Caco-2 (cell line): ENCODE measurements at regions not wholly inside any gene's neighbourhood (a gene's known extent, or its start where the extent isn't known, plus 50 kb on each side); places are given as distances from the start of the nearest gene placed in this dataset.

ENCODE experiments used
- BruUV-seq: library from RNA; stranded (reverse); fragments of 400-500 nt; replicated peaks from 2 replicates; lab custom pipeline; 2021; lab: Mats Ljungman, UMichigan
- CTCF ChIA-PET: fragments of 300-600 bp; sonication (Branson Sonifier 250); formaldehyde crosslinking; loops from one replicate; lab custom pipeline; 2022; ENCODE audit warnings: antibody characterized with exemption; lab: Charles Lee
- POLR2A ChIA-PET: fragments of 300-600 bp; sonication (Branson Sonifier 250); formaldehyde crosslinking; loops from one replicate; lab custom pipeline; 2022; ENCODE audit warnings: antibody characterized with exemption; lab: Charles Lee
- DNase-seq, 2 experiments: peaks; one replicate each; pipeline versions ENCODE4 v3.0.0 to v3.0.0-alpha.2; 2020 to 2022
- H3K27me3 ChIP-seq: replicated peaks from 2 replicates; pipeline ENCODE4 v1.6.0; 2011; ENCODE audit warnings: low read length; ENCODE audit not compliant: control insufficient read depth, insufficient read depth
- H3K36me3 ChIP-seq: 2 replicates; pipeline ENCODE4 v1.5.1; 2011; ENCODE audit warnings: low read length; ENCODE audit not compliant: control insufficient read depth, insufficient read depth
- H3K4me1 ChIP-seq: fragments of 250-450 bp; sonication (Bioruptor Pico); 2 replicates; pipeline ENCODE4 v1.5.1; 2020; ENCODE audit warnings: mild to moderate bottlenecking
- H3K4me3 ChIP-seq: 2 replicates; pipeline ENCODE4 v1.5.1; 2011; ENCODE audit warnings: low read depth, mild to moderate bottlenecking, control low read depth, low read length
- H3K9me3 ChIP-seq: fragments of 250-450 bp; sonication (Bioruptor Pico); 2 replicates; pipeline ENCODE4 v1.5.1; 2020; ENCODE audit warnings: mild to moderate bottlenecking, moderate library complexity
- H3K27ac Mint-ChIP-seq: one replicate; pipeline ENCODE4 v1.8.0; 2022; ENCODE audit warnings: mixed read lengths; ENCODE audit not compliant: unreplicated experiment
- H3K27me3 Mint-ChIP-seq: one replicate; pipeline ENCODE4 v1.8.0; 2022; ENCODE audit warnings: mixed read lengths; ENCODE audit not compliant: insufficient read depth, unreplicated experiment
- H3K36me3 Mint-ChIP-seq: one replicate; pipeline ENCODE4 v1.8.0; 2022; ENCODE audit warnings: mild to moderate bottlenecking, mixed read lengths; ENCODE audit not compliant: insufficient read depth, unreplicated experiment
- H3K4me1 Mint-ChIP-seq: one replicate; pipeline ENCODE4 v1.8.0; 2022; ENCODE audit warnings: low read depth, mixed read lengths; ENCODE audit not compliant: unreplicated experiment
- H3K4me3 Mint-ChIP-seq: one replicate; pipeline ENCODE4 v1.8.0; 2022; ENCODE audit warnings: mild to moderate bottlenecking, moderate library complexity, mixed read lengths; ENCODE audit not compliant: unreplicated experiment
- H3K9me3 Mint-ChIP-seq: one replicate; pipeline ENCODE4 v1.8.0; 2022; ENCODE audit warnings: mixed read lengths; ENCODE audit not compliant: unreplicated experiment
- CTCF ChIP-seq, 2 experiments: fragments of 200-600 bp in 1 of 2; IDR thresholded peaks; 1 replicate in 1 of 2; 2 replicates in 1 of 2; pipeline versions ENCODE4 v1.5.1 to v1.8.0; 2011 to 2022; ENCODE audit warnings: antibody characterized with exemption in 1 of 2, control low read depth in 1 of 2, inconsistent platforms in 1 of 2, low read depth in 1 of 2, low read length in 1 of 2, mild to moderate bottlenecking in 1 of 2, moderate library complexity in 1 of 2; ENCODE audit not compliant: insufficient read depth in 1 of 2, severe bottlenecking in 1 of 2, unreplicated experiment in 1 of 2
- intact Hi-C: fragments of 100-400 bp; cut with micrococcal nuclease; formaldehyde crosslinking; loops from one replicate; pipeline ENCODE4 v1.10.0; 2022; ENCODE audit not compliant: unreplicated experiment

DNA sequence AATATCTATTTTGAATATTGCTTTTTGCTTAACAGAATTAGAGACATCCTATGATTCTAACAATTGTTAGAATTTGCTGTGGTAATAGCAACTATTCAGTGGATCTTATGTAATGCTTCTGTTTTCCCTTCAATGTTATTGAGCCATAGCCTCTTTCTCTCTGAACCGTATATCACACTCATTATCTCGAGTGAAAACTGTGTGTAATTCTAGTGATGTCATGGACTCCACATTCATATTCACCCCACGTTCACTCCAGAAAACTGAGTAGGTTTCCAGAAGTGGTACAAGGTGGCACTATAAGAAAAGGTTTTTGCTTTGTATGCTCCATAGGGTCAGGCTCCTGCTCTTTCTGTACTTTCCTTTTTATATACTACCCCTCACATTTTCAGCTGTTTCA lies 534.3 kb upstream of the PABPC4L start:
- BruUV-seq = no TSS peak
- Histone ChIP-seq H3K27me3 (no peaks in the 10 kb centered on the region), H3K9me3 (no peaks in the 10 kb centered on the region; the same call in 1 of the 2 replicates), H3K4me3 (no peak overlapping the region), H3K36me3 (no peaks in the 10 kb centered on the region), H3K4me1 (no peaks in the 10 kb centered on the region)
- no peak for TF ChIP-seq CTCF (IDR thresholded peaks at IDR 0.05; ENCODE audit: insufficient read depth in 1 of 2, low read depth in 1 of 2, low read length in 1 of 2, severe bottlenecking in 1 of 2, unreplicated experiment in 1 of 2)
- H3K36me3 Mint-ChIP-seq = no peaks in the 10 kb centered on the region
- H3K4me3 Mint-ChIP-seq = no peak overlapping the region
- no peaks in the 10 kb centered on the region for H3K27me3 Mint-ChIP-seq
- H3K4me1 Mint-ChIP-seq = no peaks in the 10 kb centered on the region
- H3K9me3 Mint-ChIP-seq = peaks cover 20% of the 10 kb centered on the region
- DNase-seq = no peak
- H3K27ac Mint-ChIP-seq = no peak overlapping the region
- POLR2A ChIA-PET = no interaction called here
- CTCF ChIA-PET = interaction anchor here (0.5 kb wide), 1 partner anchor 11 kb away, joined by 3 read pairs; no protein-coding TSS in a partner anchor
- intact Hi-C loops = no loop called here

- Mint-ChIP-seq H3K9me3 (peaks cover 12% of the 10 kb centered on the region), H3K4me1 (no peaks in the 10 kb centered on the region), H3K4me3 (no peak overlapping the region), H3K36me3 (no peaks in the 10 kb centered on the region), H3K27ac (no peak overlapping the region), H3K27me3 (no peaks in the 10 kb centered on the region)
- Histone ChIP-seq H3K4me1 (no peaks in the 10 kb centered on the region), H3K36me3 (no peaks in the 10 kb centered on the region), H3K27me3 (no peaks in the 10 kb centered on the region), H3K9me3 (no peaks in the 10 kb centered on the region), H3K4me3 (no peak overlapping the region)
- ChIA-PET POLR2A (no interaction called here), CTCF (no interaction called here)
- BruUV-seq = no TSS peak
- TF ChIP-seq CTCF (IDR thresholded peaks at IDR 0.05; ENCODE audit: insufficient read depth in 1 of 2, low read depth in 1 of 2, low read length in 1 of 2, severe bottlenecking in 1 of 2, unreplicated experiment in 1 of 2) = no peak
- no peak for DNase-seq
- intact Hi-C loops = no loop called here
Observed at GRCh38 chr4:134727696-134728095, 526.1 kb upstream of the PABPC4L start.

- Mint-ChIP-seq H3K9me3 (no peaks in the 10 kb centered on the region), H3K4me3 (no peak overlapping the region), H3K27me3 (no peaks in the 10 kb centered on the region), H3K36me3 (no peaks in the 10 kb centered on the region), H3K4me1 (no peaks in the 10 kb centered on the region), H3K27ac (no peak overlapping the region)
- Histone ChIP-seq H3K27me3 (no peaks in the 10 kb centered on the region), H3K4me3 (no peak overlapping the region), H3K9me3 (no peaks in the 10 kb centered on the region), H3K4me1 (no peaks in the 10 kb centered on the region), H3K36me3 (no peaks in the 10 kb centered on the region)
- intact Hi-C loops = no loop called here
- BruUV-seq = no TSS peak
- TF ChIP-seq CTCF (IDR thresholded peaks at IDR 0.05; ENCODE audit: insufficient read depth in 1 of 2, low read depth in 1 of 2, low read length in 1 of 2, severe bottlenecking in 1 of 2, unreplicated experiment in 1 of 2) = no peak
- POLR2A ChIA-PET = no interaction called here
- DNase-seq = no peak
- CTCF ChIA-PET = no interaction called here
Observed at GRCh38 chr4:134722306-134722705, 520.7 kb upstream of the PABPC4L start.
